ENCODE measurements at regions not wholly inside any gene's neighbourhood (a gene's known extent, or its start where the extent isn't known, plus 50 kb on each side); places are given as distances from the start of the nearest gene placed in this dataset.
"Not testable (repeated sequence)": the region's sequence is repeated elsewhere in the genome, so short reads cannot be mapped to it uniquely, and the experiment has no call there.

DNA sequence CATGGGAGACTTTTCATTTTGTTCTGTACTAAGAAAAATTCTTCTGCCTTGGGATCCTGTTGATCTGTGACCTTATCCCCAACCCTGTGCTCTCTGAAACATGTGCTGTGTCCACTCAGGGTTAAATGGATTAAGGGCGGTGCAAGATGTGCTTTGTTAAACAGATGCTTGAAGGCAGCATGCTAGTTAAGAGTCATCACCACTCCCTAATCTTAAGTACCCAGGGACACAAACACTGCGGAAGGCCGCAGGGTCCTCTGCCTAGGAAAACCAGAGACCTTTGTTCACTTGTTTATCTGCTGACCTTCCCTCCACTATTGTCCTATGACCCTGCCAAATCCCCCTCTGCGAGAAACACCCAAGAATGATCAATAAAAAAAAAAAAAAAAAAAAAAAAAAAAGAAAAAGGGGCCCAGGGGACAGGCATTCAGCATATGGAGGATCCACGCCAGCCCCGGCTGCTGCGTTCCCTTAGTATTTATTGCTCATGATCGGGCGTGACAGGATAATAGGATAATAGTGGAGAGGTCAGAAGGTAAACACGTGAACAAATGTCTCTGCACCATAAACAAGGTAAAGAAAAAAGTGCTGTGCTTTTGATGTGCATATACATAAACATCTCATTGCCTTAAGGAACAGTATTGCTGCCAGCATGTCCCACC lies 113.7 kb upstream of the ZNF92 start:
- not testable (repeated sequence) for H3K36me3 ChIP-seq (ENCODE audit: control insufficient read depth, insufficient read depth, low read length); H3K27ac ChIP-seq (ENCODE audit: low read length); DNase-seq (ENCODE audit: low read depth, low spot score); H3K4me3 ChIP-seq (ENCODE audit: low read length); H3K4me1 ChIP-seq (ENCODE audit: control insufficient read depth, insufficient read depth, low read length); H3K27me3 ChIP-seq (ENCODE audit: control insufficient read depth, insufficient read depth, low read length); H3K9me3 ChIP-seq (ENCODE audit: control insufficient read depth, insufficient read depth, low read length)
- WGBS (ENCODE audit: insufficient coverage, insufficient read length), result no CpG with 5 or more reads among the region's 10 CpGs

DNA sequence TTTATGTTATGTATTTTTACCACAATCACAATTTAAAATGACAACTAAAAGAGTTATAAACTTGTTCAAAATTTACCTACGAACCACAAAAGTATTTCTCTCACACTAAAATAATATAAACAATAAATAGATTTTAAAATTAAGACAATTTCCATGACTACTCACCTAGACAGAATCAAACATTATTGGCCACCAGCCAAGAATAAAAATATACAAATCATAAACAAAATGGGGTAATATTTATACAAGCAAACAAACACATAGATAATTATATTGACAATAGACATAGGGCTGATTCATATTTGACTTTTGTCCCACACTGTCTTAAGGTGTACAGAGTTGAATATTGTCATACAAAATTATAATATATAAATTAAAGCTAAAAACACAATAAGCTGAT lies 119.6 kb upstream of the ZNF92 start:
- Histone ChIP-seq H3K4me1 (ENCODE audit: control insufficient read depth, insufficient read depth, low read length) (no peaks in the 10 kb centered on the region; the same call in 1 of the 2 replicates), H3K36me3 (ENCODE audit: control insufficient read depth, insufficient read depth, low read length) (no peaks in the 10 kb centered on the region), H3K27me3 (ENCODE audit: control insufficient read depth, insufficient read depth, low read length) (no peaks in the 10 kb centered on the region), H3K27ac (ENCODE audit: low read length) (no peak overlapping the region), H3K9me3 (ENCODE audit: control insufficient read depth, insufficient read depth, low read length) (no peaks in the 10 kb centered on the region), H3K4me3 (ENCODE audit: low read length) (no peak overlapping the region)
- DNase-seq (ENCODE audit: low read depth, low spot score), result no peak
- WGBS (ENCODE audit: insufficient coverage, insufficient read length), result 100% methylated on average over 1 of the region's 1 CpG

DNA sequence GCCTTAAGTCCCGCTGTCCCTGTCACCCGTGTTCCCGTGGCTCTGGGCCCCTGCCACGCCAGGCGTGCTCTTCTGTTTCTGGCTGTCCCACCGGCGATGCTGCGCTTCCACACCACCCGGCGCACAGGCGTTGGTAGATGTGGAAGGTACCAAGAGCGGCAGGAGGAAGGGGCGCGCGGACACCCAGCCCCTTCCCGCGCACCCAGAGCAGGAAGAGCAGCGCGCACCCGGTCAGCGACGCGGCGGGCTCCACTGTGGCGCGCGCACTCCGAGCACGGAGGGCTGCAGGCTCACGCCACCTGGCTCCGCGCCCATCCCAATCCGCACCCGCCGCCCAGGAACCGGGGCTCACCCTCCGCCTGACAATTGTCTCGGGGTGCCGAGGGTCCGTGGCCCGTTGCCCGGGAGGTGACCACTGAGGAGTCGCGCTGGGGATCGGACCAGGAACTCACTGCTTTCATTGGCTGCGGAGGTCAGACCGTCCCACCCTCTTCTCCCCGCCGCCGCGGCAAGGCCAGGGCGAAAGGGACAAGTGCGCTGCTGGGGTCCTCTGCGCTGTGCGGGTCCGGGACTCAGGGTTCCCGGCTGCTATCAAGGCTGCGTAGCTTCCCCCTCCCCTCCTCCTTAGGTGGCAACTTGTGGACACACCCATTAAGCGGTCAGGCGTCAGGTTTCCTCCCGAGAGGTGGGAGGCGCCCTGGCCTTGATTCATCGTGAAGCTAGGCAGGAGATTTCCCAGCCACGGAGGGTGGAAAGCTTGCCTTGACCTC lies 121.6 kb upstream of the ZNF92 start:
- H3K9me3 ChIP-seq (ENCODE audit: control insufficient read depth, insufficient read depth, low read length), result no peaks in the 10 kb centered on the region
- no peaks in the 10 kb centered on the region for H3K36me3 ChIP-seq (ENCODE audit: control insufficient read depth, insufficient read depth, low read length)
- H3K27ac ChIP-seq (ENCODE audit: low read length), result no peak overlapping the region
- no peaks in the 10 kb centered on the region; the same call in 1 of the 2 replicates for H3K4me1 ChIP-seq (ENCODE audit: control insufficient read depth, insufficient read depth, low read length)
- no CpG with 5 or more reads among the region's 64 CpGs for WGBS (ENCODE audit: insufficient coverage, insufficient read length)
- H3K27me3 ChIP-seq (ENCODE audit: control insufficient read depth, insufficient read depth, low read length), result no peaks in the 10 kb centered on the region
- peak overlapping the region; percentile 51; the same call in 1 of the 2 replicates for H3K4me3 ChIP-seq (ENCODE audit: low read length)
- peak; percentile 84 for DNase-seq (ENCODE audit: low read depth, low spot score)

DNA sequence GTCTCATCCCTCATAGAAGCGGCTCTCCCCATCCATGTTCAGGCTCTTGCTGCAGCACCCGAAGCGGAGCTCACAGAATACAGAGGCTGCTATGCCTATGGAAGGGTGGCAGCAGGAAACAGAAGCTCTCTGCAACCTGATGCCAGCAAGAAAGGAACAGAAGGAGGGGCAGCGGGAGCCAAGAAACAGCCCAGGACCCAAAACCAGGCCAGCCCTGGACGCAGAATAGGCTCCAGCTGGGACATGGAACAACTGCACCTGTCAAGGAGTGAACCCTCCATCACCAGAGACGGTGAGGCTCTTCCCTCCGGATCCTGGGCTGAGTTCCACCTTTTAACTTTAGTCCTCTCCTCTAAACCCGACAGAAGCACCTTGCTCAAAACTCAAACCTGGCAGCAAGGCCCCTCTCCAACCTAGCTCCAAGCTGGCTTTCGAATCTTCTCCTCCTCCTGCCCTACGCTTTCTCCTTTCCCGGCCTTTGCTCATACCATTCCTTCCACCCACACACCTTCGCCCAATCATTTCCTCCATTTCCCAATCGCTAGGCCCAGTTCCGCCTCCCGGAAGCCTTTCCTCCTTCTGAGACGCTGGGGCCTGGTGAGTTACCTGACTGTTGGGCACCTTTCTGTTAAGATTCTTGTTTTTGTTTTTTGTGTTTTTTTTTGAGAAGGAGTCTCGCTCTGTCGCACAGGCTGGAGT lies 122.8 kb upstream of the ZNF92 start:
- Histone ChIP-seq H3K9me3 (ENCODE audit: control insufficient read depth, insufficient read depth, low read length) (no peaks in the 10 kb centered on the region), H3K27ac (ENCODE audit: low read length) (no peak overlapping the region), H3K4me3 (ENCODE audit: low read length) (no peak overlapping the region), H3K27me3 (ENCODE audit: control insufficient read depth, insufficient read depth, low read length) (no peaks in the 10 kb centered on the region), H3K36me3 (ENCODE audit: control insufficient read depth, insufficient read depth, low read length) (no peaks in the 10 kb centered on the region), H3K4me1 (ENCODE audit: control insufficient read depth, insufficient read depth, low read length) (no peaks in the 10 kb centered on the region; the same call in 1 of the 2 replicates)
- WGBS (ENCODE audit: insufficient coverage, insufficient read length), result 100% methylated on average over 4 of the region's 18 CpGs
- no peak for DNase-seq (ENCODE audit: low read depth, low spot score)

DNA sequence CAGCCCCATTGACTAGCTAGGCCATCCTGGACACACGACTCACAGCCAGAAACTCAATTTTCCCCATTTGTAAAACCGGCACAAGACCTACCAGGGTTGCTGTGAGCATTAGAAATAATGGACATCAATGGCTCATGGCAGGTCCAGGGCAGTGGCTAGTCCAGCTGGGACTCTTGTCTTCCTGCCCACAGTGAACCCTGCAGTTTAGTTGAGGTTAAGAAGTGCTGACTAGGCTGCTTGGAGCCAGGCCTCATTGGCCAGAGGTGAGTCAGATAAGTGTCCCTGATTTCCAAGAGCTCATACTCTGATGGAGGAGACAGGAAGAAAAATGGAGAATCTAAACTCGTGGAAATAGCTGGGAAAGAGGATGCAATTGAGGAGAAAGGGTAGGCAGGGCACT lies 123.4 kb upstream of the ZNF92 start:
- Histone ChIP-seq H3K9me3 (ENCODE audit: control insufficient read depth, insufficient read depth, low read length) (no peaks in the 10 kb centered on the region), H3K4me1 (ENCODE audit: control insufficient read depth, insufficient read depth, low read length) (no peaks in the 10 kb centered on the region; the same call in 1 of the 2 replicates), H3K27ac (ENCODE audit: low read length) (no peak overlapping the region), H3K27me3 (ENCODE audit: control insufficient read depth, insufficient read depth, low read length) (no peaks in the 10 kb centered on the region), H3K36me3 (ENCODE audit: control insufficient read depth, insufficient read depth, low read length) (no peaks in the 10 kb centered on the region), H3K4me3 (ENCODE audit: low read length) (no peak overlapping the region)
- no peak for DNase-seq (ENCODE audit: low read depth, low spot score)
- no CpG with 5 or more reads among the region's 3 CpGs for WGBS (ENCODE audit: insufficient coverage, insufficient read length)

DNA sequence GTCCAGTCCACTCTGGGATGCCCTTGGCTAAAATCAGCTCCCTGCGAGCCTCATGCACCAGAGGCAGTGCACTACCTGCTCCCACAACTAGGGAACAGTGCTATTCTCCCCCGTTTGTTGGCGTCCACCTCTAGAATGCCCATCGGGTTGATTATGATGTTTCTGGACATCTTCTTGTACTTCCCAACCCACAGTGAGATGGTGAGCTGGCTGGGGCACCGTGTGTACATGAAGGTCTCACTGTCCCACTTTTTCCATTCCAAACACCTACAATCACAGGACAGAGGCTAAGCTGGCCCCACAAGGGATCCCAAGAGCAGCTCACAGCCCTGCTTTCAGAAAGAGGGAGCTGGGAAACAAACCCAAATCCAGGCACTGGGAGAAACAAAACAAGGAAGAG lies 126.2 kb upstream of the ZNF92 start:
- H3K27me3 ChIP-seq (ENCODE audit: control insufficient read depth, insufficient read depth, low read length), result no peaks in the 10 kb centered on the region
- no peaks in the 10 kb centered on the region for H3K9me3 ChIP-seq (ENCODE audit: control insufficient read depth, insufficient read depth, low read length)
- no peaks in the 10 kb centered on the region for H3K36me3 ChIP-seq (ENCODE audit: control insufficient read depth, insufficient read depth, low read length)
- H3K27ac ChIP-seq (ENCODE audit: low read length), result no peak overlapping the region
- no peak overlapping the region for H3K4me3 ChIP-seq (ENCODE audit: low read length)
- no peaks in the 10 kb centered on the region; the same call in 1 of the 2 replicates for H3K4me1 ChIP-seq (ENCODE audit: control insufficient read depth, insufficient read depth, low read length)
- no CpG with 5 or more reads among the region's 5 CpGs for WGBS (ENCODE audit: insufficient coverage, insufficient read length)
- DNase-seq (ENCODE audit: low read depth, low spot score), result no peak

DNA sequence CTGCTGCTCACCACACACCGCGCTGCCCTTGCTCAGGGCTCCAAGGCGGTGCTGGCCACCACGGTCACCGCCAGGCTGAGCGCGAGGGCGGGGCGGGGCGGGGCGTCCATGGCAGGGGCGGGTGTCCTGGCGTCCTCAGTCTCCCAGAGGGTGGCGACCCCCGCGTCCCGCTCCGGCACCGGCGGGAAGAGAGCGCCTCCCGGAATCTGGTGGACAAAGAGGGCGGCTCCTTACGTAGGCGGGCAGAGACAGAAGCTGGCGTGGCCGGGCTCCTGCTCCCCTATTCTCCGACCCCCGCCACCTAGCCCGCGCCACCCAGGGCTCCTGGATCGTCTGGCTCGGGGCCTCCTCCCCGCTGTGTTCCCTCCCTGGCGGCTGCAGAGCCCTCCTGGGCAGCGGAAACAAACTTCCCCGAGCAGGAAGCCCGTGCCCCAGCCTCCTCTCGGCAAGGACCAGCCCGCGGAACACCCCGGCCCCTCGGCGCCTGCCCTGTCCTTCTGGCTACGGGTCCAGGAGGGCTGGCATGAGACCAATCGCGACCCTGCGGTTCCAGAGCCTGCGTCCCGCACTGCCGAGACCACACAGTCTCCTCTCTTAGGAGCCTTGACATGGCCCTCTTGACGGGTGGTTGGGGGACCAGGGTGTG lies 133.8 kb upstream of the ZNF92 start:
- DNase-seq (ENCODE audit: low read depth, low spot score), result peak; percentile 31
- no peaks in the 10 kb centered on the region for H3K9me3 ChIP-seq (ENCODE audit: control insufficient read depth, insufficient read depth, low read length)
- peaks cover 2% of the 10 kb centered on the region; the same call in 1 of the 2 replicates for H3K4me1 ChIP-seq (ENCODE audit: control insufficient read depth, insufficient read depth, low read length)
- H3K36me3 ChIP-seq (ENCODE audit: control insufficient read depth, insufficient read depth, low read length), result no peaks in the 10 kb centered on the region
- no CpG with 5 or more reads among the region's 52 CpGs for WGBS (ENCODE audit: insufficient coverage, insufficient read length)
- no peaks in the 10 kb centered on the region for H3K27me3 ChIP-seq (ENCODE audit: control insufficient read depth, insufficient read depth, low read length)
- H3K27ac ChIP-seq (ENCODE audit: low read length), result no peak overlapping the region
- peak overlapping the region; percentile 60; the same call in 1 of the 2 replicates for H3K4me3 ChIP-seq (ENCODE audit: low read length)

DNA sequence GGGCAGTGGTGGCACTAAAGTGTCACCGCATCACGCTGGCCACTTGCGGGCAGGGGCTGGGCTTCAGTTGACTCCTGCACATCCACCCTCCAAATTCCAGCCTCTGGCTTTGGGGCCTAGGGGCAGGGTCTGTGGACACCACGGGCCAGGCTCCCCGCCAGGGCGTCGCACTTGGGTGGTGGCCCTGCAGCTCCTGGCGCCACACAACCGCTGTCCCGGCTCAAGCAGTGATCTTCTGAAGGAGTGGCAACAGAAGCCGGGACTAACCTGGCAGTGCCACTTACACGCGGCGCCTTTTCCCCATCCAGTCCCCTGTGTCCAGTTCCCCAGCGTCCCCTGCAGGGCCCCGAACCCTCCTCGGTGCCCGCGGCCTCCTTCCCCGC lies 134.3 kb upstream of the ZNF92 start:
- Histone ChIP-seq H3K36me3 (ENCODE audit: control insufficient read depth, insufficient read depth, low read length) (no peaks in the 10 kb centered on the region), H3K4me3 (ENCODE audit: low read length) (peak overlapping the region; percentile 60; the same call in 1 of the 2 replicates), H3K4me1 (ENCODE audit: control insufficient read depth, insufficient read depth, low read length) (peaks cover 2% of the 10 kb centered on the region; the same call in 1 of the 2 replicates), H3K27ac (ENCODE audit: low read length) (no peak overlapping the region), H3K9me3 (ENCODE audit: control insufficient read depth, insufficient read depth, low read length) (no peaks in the 10 kb centered on the region), H3K27me3 (ENCODE audit: control insufficient read depth, insufficient read depth, low read length) (no peaks in the 10 kb centered on the region)
- no peak for DNase-seq (ENCODE audit: low read depth, low spot score)
- no CpG with 5 or more reads among the region's 20 CpGs for WGBS (ENCODE audit: insufficient coverage, insufficient read length)

DNA sequence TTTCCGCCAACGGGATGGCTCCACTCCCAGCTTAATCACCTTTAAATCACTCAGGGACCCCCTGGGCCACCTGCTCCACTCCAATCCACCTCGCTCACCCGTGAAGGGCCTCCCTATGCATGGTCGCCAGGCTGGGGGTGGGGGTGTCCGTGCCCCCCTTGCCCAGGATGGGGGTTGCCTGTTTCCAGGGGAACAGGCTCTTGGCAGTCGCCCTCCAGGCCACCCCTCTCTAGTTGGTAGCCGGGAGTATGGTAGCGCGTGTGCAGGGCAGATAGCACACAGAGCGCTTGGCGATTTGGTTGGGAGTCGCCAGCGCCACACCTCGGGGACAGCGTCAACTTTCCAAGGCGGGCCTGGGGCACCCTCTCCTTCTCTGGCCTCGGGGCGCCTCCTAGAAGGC lies 134.9 kb upstream of the ZNF92 start:
- WGBS (ENCODE audit: insufficient coverage, insufficient read length), result no CpG with 5 or more reads among the region's 19 CpGs
- Histone ChIP-seq H3K36me3 (ENCODE audit: control insufficient read depth, insufficient read depth, low read length) (no peaks in the 10 kb centered on the region), H3K4me3 (ENCODE audit: low read length) (no peak overlapping the region), H3K27ac (ENCODE audit: low read length) (no peak overlapping the region), H3K9me3 (ENCODE audit: control insufficient read depth, insufficient read depth, low read length) (no peaks in the 10 kb centered on the region), H3K27me3 (ENCODE audit: control insufficient read depth, insufficient read depth, low read length) (no peaks in the 10 kb centered on the region), H3K4me1 (ENCODE audit: control insufficient read depth, insufficient read depth, low read length) (peaks cover 2% of the 10 kb centered on the region; the same call in 1 of the 2 replicates)
- DNase-seq (ENCODE audit: low read depth, low spot score), result no peak

DNA sequence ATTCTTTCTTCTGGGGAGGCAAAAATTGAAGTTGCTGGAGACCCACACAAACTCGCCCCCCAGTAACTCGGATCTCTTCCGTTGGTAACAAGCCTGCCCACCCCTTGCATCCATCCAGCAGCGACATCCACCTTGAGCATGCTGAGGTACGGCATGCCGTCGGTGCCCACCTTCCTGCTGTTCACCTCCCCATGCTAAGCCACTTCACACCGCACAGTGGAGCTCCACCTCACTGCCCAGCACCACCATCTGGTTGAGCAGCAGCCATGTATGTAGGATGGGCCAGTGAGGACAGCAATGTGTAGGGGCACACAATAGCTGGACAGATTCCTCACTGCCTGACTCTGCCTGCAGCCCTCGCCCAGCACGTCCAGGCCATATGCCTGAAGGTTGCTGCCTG lies 138.1 kb upstream of the ZNF92 start:
- WGBS (ENCODE audit: insufficient coverage, insufficient read length), result no CpG with 5 or more reads among the region's 10 CpGs
- no peak overlapping the region for H3K27ac ChIP-seq (ENCODE audit: low read length)
- H3K36me3 ChIP-seq (ENCODE audit: control insufficient read depth, insufficient read depth, low read length), result no peaks in the 10 kb centered on the region
- no peaks in the 10 kb centered on the region for H3K27me3 ChIP-seq (ENCODE audit: control insufficient read depth, insufficient read depth, low read length)
- no peaks in the 10 kb centered on the region for H3K9me3 ChIP-seq (ENCODE audit: control insufficient read depth, insufficient read depth, low read length)
- DNase-seq (ENCODE audit: low read depth, low spot score), result no peak
- H3K4me3 ChIP-seq (ENCODE audit: low read length), result no peak overlapping the region
- peaks cover 2% of the 10 kb centered on the region; the same call in 1 of the 2 replicates for H3K4me1 ChIP-seq (ENCODE audit: control insufficient read depth, insufficient read depth, low read length)
